ENCODE measurements at regions not wholly inside any gene's neighbourhood (a gene's known extent, or its start where the extent isn't known, plus 50 kb on each side); places are given as distances from the start of the nearest gene placed in this dataset.

GRCh38 chr2:5111581-5111980 lies 580.6 kb upstream of the SOX11 start:
- TF ChIP-seq CTCF (conservative IDR thresholded peaks at IDR 0.05; ENCODE audit: low read length) (no peak), EZH2phosphoT487 (IDR thresholded peaks at IDR 0.05; ENCODE audit: borderline replicate concordance) (no peak)
